ENCODE measurements at regions not wholly inside any gene's neighbourhood (a gene's known extent, or its start where the extent isn't known, plus 50 kb on each side); places are given as distances from the start of the nearest gene placed in this dataset.
A peak's percentile ranks its signal among the peaks of the same experiment; 100 is the strongest.

GRCh38 chr15:25525741-25526140 is 86.9 kb upstream of the UBE3A start:
- no peak overlapping the region for H3K27ac ChIP-seq
- DNase-seq (no peak), ATAC-seq (peak; percentile 71 to 73)
- H3K4me3 ChIP-seq, result no peak overlapping the region
- intact Hi-C loops (cut with DNase I), result no loop called here
- H3K36me3 ChIP-seq, result no peaks in the 10 kb centered on the region
- H3K27me3 ChIP-seq (ENCODE audit: low read depth), result no peaks in the 10 kb centered on the region
- H3K9me3 ChIP-seq, result peaks cover 11% of the 10 kb centered on the region
- H3K4me1 ChIP-seq, result no peaks in the 10 kb centered on the region
- no peak for TF ChIP-seq CTCF (IDR thresholded peaks at IDR 0.05)

DNA sequence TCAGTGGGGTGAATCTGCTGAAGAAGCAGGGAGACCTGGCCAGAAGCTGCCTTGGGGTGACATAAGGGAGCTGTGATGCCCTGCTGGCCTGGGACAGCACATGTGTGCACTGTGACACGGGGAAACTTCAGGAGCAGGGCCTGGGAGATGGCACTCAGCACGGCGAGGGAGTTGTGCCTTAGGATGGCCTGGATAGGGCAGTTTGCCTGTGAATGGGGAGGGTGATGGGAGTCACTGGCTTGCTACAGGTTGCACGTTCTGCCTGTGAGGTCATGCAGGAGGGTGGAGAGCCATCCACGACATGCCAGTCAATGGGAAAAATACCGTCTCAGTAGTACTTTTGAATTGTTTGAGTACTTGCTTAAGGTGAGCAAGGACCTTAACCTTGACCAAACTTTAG is 76.8 kb upstream of the UBE3A start:
- no peaks in the 10 kb centered on the region for H3K27me3 ChIP-seq (ENCODE audit: low read depth)
- H3K4me3 ChIP-seq, result no peak overlapping the region
- H3K27ac ChIP-seq, result no peak overlapping the region
- intact Hi-C loops (cut with DNase I), result no loop called here
- no peaks in the 10 kb centered on the region for H3K36me3 ChIP-seq
- H3K9me3 ChIP-seq, result no peaks in the 10 kb centered on the region
- DNase-seq (no peak), ATAC-seq (no peak)
- TF ChIP-seq CTCF (IDR thresholded peaks at IDR 0.05), result no peak
- H3K4me1 ChIP-seq, result no peaks in the 10 kb centered on the region

- no peaks in the 10 kb centered on the region for H3K36me3 ChIP-seq
- intact Hi-C loops (cut with DNase I), result no loop called here
- H3K4me3 ChIP-seq, result no peak overlapping the region
- no peak overlapping the region for H3K27ac ChIP-seq
- H3K4me1 ChIP-seq, result no peaks in the 10 kb centered on the region
- no peaks in the 10 kb centered on the region for H3K27me3 ChIP-seq (ENCODE audit: low read depth)
- ATAC-seq, result no peak
- no peak for DNase-seq
- no peaks in the 10 kb centered on the region for H3K9me3 ChIP-seq
- no peak for TF ChIP-seq CTCF (IDR thresholded peaks at IDR 0.05)
Measured at GRCh38 chr15:25514522-25514921, 75.7 kb upstream of the UBE3A start.

DNA sequence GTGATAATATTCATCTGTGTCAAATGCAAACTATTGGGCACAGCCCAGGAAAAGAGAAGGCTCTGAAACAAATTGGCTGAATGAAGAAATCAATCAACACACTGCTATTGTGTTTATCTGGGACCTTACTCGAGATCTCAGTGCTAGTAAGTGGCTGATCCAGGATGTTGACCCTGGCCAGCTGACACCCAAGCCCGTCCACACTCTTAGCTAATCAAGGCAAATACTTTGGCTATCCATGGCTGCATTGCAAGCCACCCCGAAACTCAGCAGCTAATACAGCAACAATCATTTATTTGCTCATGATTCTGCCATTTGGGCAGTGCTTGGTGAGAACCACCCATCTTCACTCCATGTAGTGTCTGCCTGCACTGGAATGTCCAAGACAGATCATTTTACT is 74.1 kb upstream of the UBE3A start:
- ATAC-seq (no peak), DNase-seq (no peak)
- H3K9me3 ChIP-seq, result no peaks in the 10 kb centered on the region
- no peaks in the 10 kb centered on the region for H3K36me3 ChIP-seq
- H3K27ac ChIP-seq, result no peak overlapping the region
- H3K4me1 ChIP-seq, result no peaks in the 10 kb centered on the region
- no peaks in the 10 kb centered on the region for H3K27me3 ChIP-seq (ENCODE audit: low read depth)
- intact Hi-C loops (cut with DNase I), result no loop called here
- H3K4me3 ChIP-seq, result no peak overlapping the region
- TF ChIP-seq CTCF (IDR thresholded peaks at IDR 0.05), result no peak

- H3K27ac ChIP-seq, result no peak overlapping the region
- TF ChIP-seq CTCF (IDR thresholded peaks at IDR 0.05), result no peak
- no peak for DNase-seq
- ATAC-seq, result no peak
- no peaks in the 10 kb centered on the region for H3K27me3 ChIP-seq (ENCODE audit: low read depth)
- H3K4me1 ChIP-seq, result no peaks in the 10 kb centered on the region
- no peak overlapping the region for H3K4me3 ChIP-seq
- H3K9me3 ChIP-seq, result no peaks in the 10 kb centered on the region
- no peaks in the 10 kb centered on the region for H3K36me3 ChIP-seq
- intact Hi-C loops (cut with DNase I), result no loop called here
Measured at GRCh38 chr15:25510146-25510545, 71.3 kb upstream of the UBE3A start.

DNA sequence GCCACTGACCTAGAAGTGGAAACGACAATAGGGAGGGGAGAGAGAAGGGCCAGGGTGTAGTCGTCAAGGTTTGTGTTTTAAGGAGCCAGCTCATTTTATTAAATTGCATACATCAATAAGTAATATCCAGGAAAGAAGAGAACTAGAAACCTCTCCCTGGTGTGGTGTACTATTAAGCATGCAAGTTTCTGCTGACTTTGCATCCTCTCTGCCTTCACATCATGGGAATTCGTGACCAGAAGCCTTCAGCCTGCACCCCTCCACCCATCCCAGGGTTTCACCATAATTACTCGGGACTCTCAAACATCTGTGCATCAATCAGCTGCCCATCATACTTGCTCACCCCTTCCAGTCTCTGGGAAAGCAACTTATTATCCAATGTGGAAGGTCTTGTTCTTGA is 70.9 kb upstream of the UBE3A start:
- H3K4me3 ChIP-seq, result no peak overlapping the region
- DNase-seq, result no peak
- H3K27ac ChIP-seq, result no peak overlapping the region
- no peaks in the 10 kb centered on the region for H3K4me1 ChIP-seq
- no peaks in the 10 kb centered on the region for H3K9me3 ChIP-seq
- H3K36me3 ChIP-seq, result no peaks in the 10 kb centered on the region
- H3K27me3 ChIP-seq (ENCODE audit: low read depth), result no peaks in the 10 kb centered on the region
- intact Hi-C loops (cut with DNase I), result no loop called here
- no peak for TF ChIP-seq CTCF (IDR thresholded peaks at IDR 0.05)
- ATAC-seq, result no peak
